Tibial nerve (tissue), 4 donors: ENCODE measurements at regions not wholly inside any gene's neighbourhood (a gene's known extent, or its start where the extent isn't known, plus 50 kb on each side); places are given as distances from the start of the nearest gene placed in this dataset.

ENCODE experiments used
- DNase-seq, 2 donors: peaks; one replicate each; pipeline ENCODE4 v3.0.0-alpha.2; 2019; ENCODE audit warnings: low spot score in 2 of 2
- H3K27ac ChIP-seq, 4 donors: fragments of 200-600 bp; sonication (generic) in 3 of 4; one replicate each; pipeline ENCODE4 v1.5.1; 2017 to 2019; ENCODE audit warnings: mild to moderate bottlenecking in 1 of 4
- H3K27me3 ChIP-seq, 2 donors: fragments of 200-600 bp; sonication (generic) in 1 of 2; one replicate each; pipeline versions ENCODE4 v1.5.1 to v1.6.0; 2017 to 2019
- H3K36me3 ChIP-seq, 3 donors: fragments of 200-600 bp; sonication (generic); one replicate each; pipeline ENCODE4 v1.5.1; 2018 to 2019
- H3K4me1 ChIP-seq, 4 donors: fragments of 200-600 bp; sonication (generic) in 3 of 4; one replicate each; pipeline ENCODE4 v1.5.1; 2017 to 2019
- H3K4me3 ChIP-seq, 4 donors: fragments of 200-600 bp; sonication (generic) in 3 of 4; one replicate each; pipeline ENCODE4 v1.5.1; 2017 to 2019; ENCODE audit warnings: mild to moderate bottlenecking in 1 of 4, moderate library complexity in 1 of 4
- H3K9me3 ChIP-seq, 4 donors: fragments of 200-600 bp; sonication (generic) in 3 of 4; one replicate each; pipeline ENCODE4 v1.5.1; 2017 to 2019
- CTCF ChIP-seq, 5 experiments: fragments of 200-600 bp in 3 of 5; fragments of 450-650 bp in 2 of 5; sonication (generic) in 3 of 5; IDR thresholded peaks; one replicate each; pipeline ENCODE4 v1.5.1; 2016 to 2019; ENCODE audit warnings: antibody characterized with exemption in 5 of 5, mild to moderate bottlenecking in 3 of 5, moderate library complexity in 2 of 5
- EP300 ChIP-seq, 2 donors: sonication (generic); formaldehyde crosslinking; IDR thresholded peaks; one replicate each; pipeline ENCODE4 v1.6.1; 2017; ENCODE audit warnings: antibody characterized with exemption in 2 of 2, mild to moderate bottlenecking in 1 of 2
- POLR2A ChIP-seq, 2 donors: fragments of 450-650 bp; IDR thresholded peaks; one replicate each; pipeline ENCODE4 v1.6.1; 2017; ENCODE audit warnings: antibody characterized with exemption in 2 of 2, mild to moderate bottlenecking in 2 of 2, moderate library complexity in 2 of 2
- WGBS, 2 donors: methylation state at CpG; one replicate each; pipeline ENCODE4 v1.1.5; 2018; 5-methylcytosine and 5-hydroxymethylcytosine counted together

DNA sequence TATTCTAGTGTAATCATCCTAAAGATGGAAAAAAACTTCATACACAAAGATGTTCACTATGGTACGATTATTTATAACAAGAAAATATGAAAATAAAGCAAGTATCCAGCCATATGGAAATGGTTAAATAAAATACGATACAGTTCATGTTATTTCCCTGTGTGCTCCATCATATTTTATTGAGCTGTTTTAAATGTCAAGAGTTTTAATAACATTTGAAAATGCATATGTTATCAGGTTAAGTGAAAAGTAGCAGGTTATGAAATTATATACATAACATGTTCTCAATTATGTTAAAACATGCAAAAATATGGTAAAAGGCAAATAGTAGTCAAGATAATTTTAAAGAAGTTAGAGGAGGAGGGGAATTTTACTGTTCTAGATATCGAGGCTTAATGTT lies 192.0 kb downstream of the HNRNPD start:
- Histone ChIP-seq H3K4me3 (no peak overlapping the region), H3K4me1 (no peaks in the 10 kb centered on the region), H3K27me3 (no peaks in the 10 kb centered on the region), H3K9me3 (no peaks in the 10 kb centered on the region), H3K36me3 (no peaks in the 10 kb centered on the region), H3K27ac (no peak overlapping the region)
- TF ChIP-seq CTCF (IDR thresholded peaks at IDR 0.05) (no peak), POLR2A (IDR thresholded peaks at IDR 0.05) (no peak), EP300 (IDR thresholded peaks at IDR 0.05) (no peak)
- WGBS, 2 donors, result 72 to 84% methylated on average over 3 of the region's 3 CpGs
- no peak for DNase-seq

DNA sequence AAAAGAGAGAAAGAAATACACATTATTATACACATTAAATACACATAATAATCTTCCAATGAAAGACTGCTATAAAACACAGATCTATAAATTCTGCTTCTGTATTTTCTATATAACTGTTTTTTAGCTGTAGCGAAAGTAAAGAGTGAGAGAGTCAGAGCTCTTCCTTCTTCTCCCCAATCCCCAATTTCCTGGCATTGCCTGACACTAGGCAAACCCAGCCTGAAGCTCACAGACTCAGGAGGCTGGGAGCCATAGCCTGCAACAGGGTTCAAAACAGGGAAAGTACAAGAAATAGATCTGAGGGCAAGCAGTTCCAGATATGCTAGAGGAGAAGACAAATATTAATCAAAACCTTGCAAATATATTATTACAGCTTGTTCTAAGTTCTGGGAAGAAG lies 201.6 kb downstream of the HNRNPD start:
- TF ChIP-seq EP300 (IDR thresholded peaks at IDR 0.05), result no peak
- no peak for TF ChIP-seq CTCF (IDR thresholded peaks at IDR 0.05)
- TF ChIP-seq POLR2A (IDR thresholded peaks at IDR 0.05), result no peak
- no peaks in the 10 kb centered on the region for H3K27me3 ChIP-seq
- H3K36me3 ChIP-seq, result no peaks in the 10 kb centered on the region
- no peak overlapping the region for H3K4me3 ChIP-seq
- H3K9me3 ChIP-seq, result peaks cover 0 to 12% (median 2%) of the 10 kb centered on the region in 4 donors
- H3K4me1 ChIP-seq, result no peaks in the 10 kb centered on the region
- WGBS, 2 donors, result 93% methylated on average over 1 of the region's 1 CpG
- no peak for DNase-seq
- no peak overlapping the region for H3K27ac ChIP-seq

- WGBS, 2 donors, result 74 to 79% methylated on average over 1 of the region's 1 CpG
Observed at GRCh38 chr4:82171531-82172155, 202.1 kb downstream of the HNRNPD start.

GRCh38 chr4:82149750-82150149 lies 224.0 kb downstream of the HNRNPD start:
- Histone ChIP-seq H3K4me1 (no peaks in the 10 kb centered on the region), H3K36me3 (no peaks in the 10 kb centered on the region), H3K27ac (no peak overlapping the region), H3K4me3 (no peak overlapping the region), H3K27me3 (no peaks in the 10 kb centered on the region), H3K9me3 (peaks cover 0 to 9% (median 0%) of the 10 kb centered on the region in 4 donors)
- TF ChIP-seq POLR2A (IDR thresholded peaks at IDR 0.05), result no peak
- no peak for TF ChIP-seq EP300 (IDR thresholded peaks at IDR 0.05)
- TF ChIP-seq CTCF (IDR thresholded peaks at IDR 0.05), result no peak
- no peak for DNase-seq

More at GRCh38 chr4:82171531-82172155, 202.1 kb downstream of the HNRNPD start:
- no peaks in the 10 kb centered on the region for H3K36me3 ChIP-seq
- H3K4me1 ChIP-seq, result no peaks in the 10 kb centered on the region
- DNase-seq, result no peak
- TF ChIP-seq EP300 (IDR thresholded peaks at IDR 0.05) (no peak), CTCF (IDR thresholded peaks at IDR 0.05) (no peak), POLR2A (IDR thresholded peaks at IDR 0.05) (no peak)
- no peaks in the 10 kb centered on the region for H3K27me3 ChIP-seq
- H3K4me3 ChIP-seq, result no peak overlapping the region
- H3K27ac ChIP-seq, result no peak overlapping the region
- H3K9me3 ChIP-seq, result peaks cover 0 to 13% (median 2%) of the 10 kb centered on the region in 4 donors

- no peaks in the 10 kb centered on the region for H3K9me3 ChIP-seq
- H3K4me1 ChIP-seq, result no peaks in the 10 kb centered on the region
- TF ChIP-seq POLR2A (IDR thresholded peaks at IDR 0.05), result no peak
- no peak for TF ChIP-seq CTCF (IDR thresholded peaks at IDR 0.05)
- TF ChIP-seq EP300 (IDR thresholded peaks at IDR 0.05), result no peak
- no peak overlapping the region for H3K4me3 ChIP-seq
- no peak for DNase-seq
- no peaks in the 10 kb centered on the region for H3K27me3 ChIP-seq
- WGBS, 2 donors, result 73 to 81% methylated on average over 3 of the region's 3 CpGs
- H3K27ac ChIP-seq, result no peak overlapping the region
- H3K36me3 ChIP-seq, result no peaks in the 10 kb centered on the region
Observed at GRCh38 chr4:82145850-82146249, 227.9 kb downstream of the HNRNPD start.
